ENCODE measurements at regions not wholly inside any gene's neighbourhood (a gene's known extent, or its start where the extent isn't known, plus 50 kb on each side); places are given as distances from the start of the nearest gene placed in this dataset.
"Not testable (repeated sequence)": the region's sequence is repeated elsewhere in the genome, so short reads cannot be mapped to it uniquely, and the experiment has no call there.

DNA sequence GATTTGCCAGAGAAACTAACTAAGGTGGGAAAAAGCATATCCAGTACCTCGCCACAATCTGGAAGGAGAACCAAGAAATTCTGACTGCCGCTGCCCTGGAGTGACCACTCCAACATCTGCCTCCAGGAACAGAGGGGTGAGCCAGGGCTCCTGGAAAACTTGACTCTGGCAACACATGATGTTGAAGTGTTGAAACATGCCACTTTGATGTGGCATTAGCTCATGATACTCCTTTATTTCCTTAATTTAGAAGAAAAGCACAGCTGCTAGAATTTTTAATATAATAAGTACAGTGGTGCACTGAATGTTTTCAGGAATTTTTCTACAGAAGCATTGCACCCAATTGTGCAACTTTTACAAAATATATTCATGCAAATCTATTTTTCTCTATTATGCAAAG is 109.9 kb upstream of the BCL6 start:
- no peak for DNase-seq

DNA sequence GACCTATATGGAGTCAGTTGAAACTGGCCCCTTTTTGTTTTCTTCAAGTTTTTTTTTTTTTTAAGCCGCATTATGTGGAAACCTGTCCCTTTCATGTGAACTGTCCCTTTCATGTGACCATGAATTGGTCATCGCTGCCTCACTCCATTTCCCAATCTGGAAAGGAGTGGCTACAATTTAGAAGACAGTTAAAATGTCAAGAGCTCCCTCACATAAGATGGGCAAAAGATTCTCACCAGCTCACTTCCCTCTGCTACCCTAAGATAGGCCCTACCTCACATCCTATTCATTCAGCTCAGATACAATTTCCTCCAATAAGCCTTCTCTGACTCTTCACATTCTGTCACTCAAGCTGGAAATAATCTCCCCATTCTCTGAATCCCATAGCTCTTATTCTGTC is 111.3 kb upstream of the BCL6 start:
- no peak for DNase-seq

DNA sequence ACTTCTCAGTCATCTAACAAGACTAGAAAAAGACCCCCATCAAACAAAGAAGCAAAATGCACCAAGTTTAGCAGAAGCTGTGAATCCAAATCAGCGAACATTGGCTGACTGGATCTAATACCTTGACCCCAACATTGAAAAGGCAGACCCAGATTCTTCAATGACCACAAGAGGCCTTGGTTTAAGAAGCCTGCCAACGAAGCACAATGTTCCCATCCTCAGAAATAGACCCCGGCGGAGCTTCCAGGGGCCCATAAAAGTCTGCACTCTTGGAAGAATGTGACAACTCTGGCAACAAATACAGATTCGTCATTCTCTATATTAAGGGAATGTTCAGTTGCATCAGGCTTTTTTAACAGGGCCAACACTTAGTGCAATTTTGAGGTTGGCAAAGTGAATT is 112.8 kb upstream of the BCL6 start:
- no peak for DNase-seq

DNA sequence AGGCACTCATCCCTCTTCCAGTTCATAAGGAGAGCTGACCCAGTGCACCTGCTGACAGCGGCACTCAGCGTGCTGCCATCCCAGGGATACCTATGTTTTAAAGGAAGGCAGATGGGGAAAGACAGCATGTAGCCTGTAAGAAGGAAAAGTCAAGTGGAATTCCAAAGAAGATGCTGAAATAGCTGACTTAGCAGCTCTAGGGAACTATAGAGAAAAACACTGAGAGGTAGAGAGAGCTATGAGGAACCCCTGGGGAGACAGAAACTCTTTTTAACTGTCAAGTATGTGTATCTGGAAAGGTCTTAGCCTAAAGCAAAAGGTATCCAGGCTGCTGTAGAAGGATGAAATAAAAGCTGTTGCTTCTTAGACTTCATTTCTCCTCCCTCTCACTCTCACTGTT is 113.4 kb upstream of the BCL6 start:
- DNase-seq = no peak

DNA sequence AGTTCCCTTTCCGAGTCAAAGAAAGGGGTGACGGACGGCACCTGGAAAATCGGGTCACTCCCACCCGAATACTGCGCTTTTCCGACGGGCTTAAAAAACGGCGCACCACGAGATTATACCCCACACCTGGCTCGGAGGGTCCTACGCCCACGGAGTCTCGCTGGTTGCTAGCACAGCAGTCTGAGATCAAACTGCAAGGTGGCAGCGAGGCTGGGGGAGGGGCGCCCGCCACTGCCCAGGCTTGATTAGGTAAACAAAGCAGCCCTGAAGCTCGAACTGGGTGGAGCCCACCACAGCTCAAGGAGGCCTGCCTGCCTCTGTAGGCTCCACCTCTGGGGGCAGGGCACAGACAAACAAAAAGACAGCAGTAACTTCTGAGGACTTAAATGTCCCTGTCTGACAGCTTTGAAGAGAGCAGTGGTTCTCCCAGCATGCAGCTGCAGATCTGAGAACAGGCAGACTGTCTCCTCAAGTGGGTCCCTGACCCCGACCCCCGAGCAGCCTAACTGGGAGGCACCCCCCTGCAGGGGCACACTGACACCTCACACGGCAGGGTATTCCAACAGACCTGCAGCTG is 117.5 kb upstream of the BCL6 start:
- not testable (repeated sequence) for DNase-seq

DNA sequence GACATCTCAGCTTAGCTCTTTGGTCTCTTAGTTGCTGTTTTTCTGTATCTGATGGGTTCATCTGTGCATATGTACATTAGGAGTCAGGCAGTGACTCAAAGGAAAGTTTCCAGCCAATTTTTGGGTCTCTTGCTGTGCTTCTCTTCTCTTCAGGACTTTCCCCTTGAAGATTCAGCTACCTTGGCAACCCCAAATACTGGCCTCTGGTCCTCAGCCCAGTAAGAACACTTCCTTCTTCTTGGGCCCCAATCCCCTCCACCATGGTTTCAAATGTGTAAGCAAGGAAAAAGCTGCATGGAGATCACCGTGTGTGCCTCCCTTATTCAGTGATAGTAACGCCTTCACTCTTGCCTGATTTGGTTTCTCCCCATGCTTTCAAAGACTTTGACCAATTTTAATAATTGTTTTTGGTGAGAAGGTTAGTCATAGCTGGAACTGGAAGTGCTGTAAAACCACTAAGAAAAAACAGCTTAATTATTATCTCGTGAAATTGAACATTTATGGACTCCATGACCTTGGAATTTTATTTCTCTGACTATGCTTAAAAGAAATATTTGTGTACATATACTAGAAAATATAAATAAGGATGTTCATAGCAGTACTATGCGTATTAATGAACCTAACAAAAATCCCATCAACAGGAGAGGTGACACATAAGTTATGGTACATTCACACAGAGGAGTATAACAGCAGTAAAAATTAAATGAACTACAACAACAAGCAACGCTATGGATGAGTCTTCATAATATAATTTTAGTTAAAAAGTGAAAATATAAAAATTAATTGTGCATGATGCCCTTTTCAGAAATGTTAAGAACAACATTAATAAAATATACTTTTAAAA is 125.3 kb upstream of the BCL6 start:
- DNase-seq = no peak

DNA sequence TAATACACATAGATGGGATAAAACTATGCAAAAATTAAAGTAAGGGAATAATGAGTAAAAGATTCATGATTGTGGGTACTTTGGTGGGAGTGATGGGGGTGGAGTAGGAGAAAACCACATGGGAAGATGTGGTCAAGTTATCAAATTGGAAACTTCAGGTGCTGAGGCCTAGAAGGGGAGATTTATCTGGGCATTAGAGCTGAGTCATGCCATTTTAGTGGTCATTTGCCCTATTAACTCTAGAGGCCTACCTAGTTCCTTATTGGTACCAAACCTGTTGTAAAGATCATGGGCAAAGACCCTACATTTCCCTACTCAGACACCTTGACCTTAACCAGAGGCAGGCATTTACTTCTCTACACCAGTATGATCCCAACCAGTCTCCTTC is 125.9 kb upstream of the BCL6 start:
- DNase-seq = no peak

DNA sequence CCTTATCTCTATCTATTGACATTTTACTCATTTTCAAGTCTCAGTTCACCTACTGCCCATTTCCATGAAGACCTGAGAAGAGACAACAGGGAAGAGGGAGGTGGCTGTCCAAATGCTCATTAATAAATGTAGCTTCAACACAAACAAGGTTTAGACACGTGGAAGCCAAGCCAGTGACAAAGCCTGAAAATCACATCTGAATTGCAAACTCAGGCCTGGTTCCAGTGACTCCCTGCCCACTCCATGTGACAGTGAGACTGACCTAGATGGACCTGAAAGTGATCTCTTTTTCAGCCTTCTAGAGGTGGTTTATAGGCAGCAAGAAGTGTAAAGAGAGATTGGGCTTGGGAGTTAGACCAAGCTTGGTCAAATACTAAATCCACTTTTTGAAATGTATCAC is 126.6 kb upstream of the BCL6 start:
- DNase-seq = no peak

DNA sequence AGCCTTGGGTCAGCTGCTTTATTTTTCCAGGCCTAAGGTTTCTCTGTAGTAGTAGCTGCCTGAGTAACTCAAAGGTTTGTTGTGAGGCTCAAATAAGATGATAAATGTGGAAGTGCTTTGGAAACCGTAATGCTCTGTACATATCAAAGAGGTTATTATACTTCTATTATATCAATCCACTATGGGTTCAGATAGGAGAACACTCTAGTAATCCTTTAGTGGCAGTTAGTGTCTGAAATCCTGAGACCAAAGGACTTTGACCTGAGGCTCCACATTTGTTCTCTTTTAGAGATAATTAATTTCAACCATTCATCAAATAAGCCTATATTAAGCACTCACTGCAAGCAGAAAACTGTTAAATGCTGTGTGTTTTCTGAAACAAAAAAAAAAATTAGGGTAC is 128.6 kb upstream of the BCL6 start:
- no peak for DNase-seq

DNA sequence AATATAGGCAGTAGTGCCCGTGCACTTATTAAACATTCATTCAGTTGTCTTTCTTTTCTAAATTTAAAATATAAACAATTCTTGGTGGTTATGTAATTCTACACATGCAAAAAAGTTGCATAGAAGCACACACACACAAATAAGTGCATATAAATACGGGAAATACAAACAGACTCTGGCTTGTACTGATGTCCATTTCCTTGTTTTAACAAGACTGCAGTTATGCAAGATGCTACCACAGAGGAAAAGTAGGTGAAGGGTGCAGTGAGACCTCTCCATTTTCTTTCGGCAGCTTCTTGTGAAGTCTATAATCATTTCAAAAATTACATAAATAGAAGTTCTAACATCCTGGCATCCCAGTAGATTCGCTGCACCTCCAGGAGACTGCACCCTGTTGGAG is 130.6 kb upstream of the BCL6 start:
- DNase-seq = no peak

DNA sequence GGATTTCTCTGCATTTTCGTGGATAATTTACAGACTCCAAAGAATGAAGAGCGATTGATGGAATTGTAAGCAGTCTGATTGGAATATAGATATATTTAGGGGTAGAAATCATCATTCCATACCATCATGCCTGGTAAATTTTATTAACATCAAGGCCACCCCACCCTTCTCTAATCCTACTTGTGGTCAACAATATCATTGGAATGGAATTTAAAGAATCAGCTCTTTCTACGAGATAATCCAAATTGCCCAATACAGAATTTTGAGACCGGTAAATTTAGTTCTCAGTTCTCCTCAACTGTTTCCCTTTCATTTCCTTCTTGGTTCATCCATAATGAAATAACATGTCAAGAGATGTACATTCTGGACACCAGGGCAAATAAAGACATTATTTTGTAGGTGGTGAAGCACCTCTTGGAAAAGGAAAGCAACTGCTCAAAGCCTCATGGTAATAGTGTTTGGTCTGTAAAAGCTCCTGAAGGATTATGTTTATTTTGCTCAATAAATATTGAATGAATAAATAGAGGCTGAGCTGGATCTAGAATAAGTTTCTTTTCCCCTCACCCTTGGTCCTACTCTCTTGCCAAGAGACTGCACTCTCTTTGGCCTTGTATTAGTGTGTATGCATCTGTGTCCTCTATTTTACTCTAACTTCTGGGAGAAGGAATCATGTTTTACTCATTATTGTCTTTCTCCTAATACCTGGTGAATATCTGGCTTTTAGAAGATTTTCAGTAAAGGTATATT is 133.7 kb upstream of the BCL6 start:
- DNase-seq = no peak

DNA sequence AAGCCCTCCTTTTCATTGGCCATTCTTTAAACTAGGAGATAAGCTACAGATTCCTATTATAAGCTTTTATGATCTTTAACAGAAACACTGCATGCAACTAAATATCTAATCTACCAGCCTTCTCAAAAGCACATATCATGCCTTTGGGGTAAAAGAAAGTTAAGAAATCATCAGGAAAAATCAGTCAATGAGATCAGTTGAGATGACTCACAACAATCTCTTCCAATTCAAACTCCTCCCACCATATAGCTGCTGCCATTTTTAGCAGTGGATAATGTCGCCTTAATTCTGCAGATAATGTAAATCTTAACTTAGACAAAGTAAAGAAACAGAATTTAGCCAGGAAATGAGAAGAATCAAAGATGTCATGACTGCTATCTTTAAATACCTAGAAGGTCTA is 135.2 kb upstream of the BCL6 start:
- DNase-seq = no peak

DNA sequence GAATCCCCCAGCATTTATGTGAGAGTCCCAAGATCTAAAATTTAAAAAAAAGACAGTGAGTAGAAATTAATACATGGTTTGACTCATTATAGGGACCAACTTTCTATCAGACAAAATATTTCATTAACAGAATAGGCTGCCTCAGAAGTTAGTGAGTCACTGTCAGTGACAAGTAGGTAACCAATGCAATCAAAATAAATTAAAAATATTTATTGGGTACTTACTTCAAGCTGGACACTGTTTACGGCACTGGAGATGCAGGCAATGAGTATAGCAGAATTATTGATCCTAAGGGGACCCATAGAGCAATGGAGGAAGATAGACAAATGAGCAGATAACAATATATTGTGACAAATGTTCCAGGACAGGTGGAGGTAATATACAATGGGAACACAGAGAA is 135.6 kb upstream of the BCL6 start:
- no peak for DNase-seq

DNA sequence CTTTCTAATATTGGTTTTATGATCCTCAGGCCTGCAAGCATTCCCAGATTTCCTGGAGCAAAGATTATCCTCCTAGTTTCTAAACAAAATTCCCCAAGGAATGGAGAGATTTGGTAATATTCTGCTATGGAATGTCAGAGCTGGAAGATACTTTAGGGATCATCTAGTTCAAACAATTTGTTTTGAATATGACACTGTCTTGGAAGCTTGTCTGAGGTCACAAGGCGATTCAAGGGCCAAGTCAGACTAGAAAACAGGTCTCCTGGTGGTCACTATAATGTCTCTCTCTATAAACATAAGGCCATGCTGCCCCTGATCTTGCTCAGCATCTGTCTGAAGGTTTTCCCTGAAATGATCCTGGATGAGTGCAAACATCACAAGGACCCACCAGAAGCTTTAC is 143.4 kb upstream of the BCL6 start:
- no peak for DNase-seq

DNA sequence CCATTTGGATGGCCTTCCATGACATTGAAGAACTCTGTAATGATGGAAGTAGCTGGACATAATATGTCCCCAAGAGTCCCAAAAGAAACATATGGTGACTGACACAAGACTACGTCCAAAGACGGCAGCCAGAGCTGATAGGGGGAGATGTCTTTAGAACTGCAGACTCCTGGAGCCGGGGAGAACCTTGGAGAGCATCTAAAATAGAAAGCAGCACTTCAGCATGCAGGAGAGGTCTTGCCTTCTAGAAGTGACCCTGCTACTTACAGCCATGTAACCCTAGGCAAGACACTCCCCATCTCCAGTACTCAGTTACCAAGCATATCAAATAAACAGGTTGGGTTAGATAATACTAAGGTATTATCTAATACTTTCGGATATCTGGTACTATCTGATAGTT is 143.8 kb upstream of the BCL6 start:
- DNase-seq = no peak

DNA sequence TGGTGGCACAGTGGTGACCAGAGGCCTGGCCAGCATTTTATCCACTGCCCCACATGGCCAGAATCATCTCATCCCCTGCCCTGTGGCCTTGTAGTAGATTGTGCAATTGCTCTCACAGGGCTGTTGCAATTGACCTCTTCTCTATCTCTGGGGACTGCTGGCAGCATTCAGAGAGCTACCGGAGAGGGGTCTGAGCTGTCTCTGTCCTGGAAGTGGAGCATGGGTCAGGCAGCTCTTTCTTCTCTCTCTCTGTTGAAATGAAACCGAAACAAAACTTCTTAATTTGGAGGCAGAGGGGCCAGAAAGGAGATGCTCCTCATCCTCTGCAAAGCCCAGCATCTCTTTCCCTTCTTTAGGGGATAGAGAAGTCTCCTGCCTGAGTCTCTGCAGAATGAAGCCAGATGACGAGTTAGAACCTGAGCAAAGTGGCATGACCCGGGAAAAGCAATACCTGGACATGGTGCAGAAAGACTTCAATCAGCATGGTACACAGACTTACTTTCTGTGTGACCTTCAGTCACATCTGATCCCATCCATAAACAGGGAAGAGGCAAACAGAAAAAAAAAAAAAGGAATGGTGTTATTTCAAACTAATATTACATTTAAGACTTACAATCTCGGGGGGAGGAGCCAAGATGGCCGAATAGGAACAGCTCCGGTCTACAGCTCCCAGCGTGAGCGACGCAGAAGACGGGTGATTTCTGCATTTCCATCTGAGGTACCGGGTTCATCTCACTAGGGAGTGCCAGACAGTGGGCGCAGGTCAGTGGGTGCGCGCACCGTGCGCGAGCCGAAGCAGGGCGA is 144.5 kb upstream of the BCL6 start:
- peak; percentile 11 for DNase-seq

DNA sequence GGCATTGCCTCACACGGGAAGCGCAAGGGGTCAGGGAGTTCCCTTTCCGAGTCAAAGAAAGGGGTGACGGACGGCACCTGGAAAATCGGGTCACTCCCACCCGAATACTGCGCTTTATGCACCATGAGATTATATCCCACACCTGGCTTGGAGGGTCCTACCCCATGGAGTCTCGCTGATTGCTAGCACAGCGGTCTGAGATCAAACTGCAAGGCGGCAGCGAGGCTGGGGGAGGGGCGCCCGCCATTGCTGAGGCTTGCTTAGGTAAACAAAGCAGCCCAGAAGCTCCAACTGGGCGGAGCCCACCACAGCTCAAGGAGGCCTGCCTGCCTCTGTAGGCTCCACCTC is 145.1 kb upstream of the BCL6 start:
- DNase-seq = not testable (repeated sequence)

DNA sequence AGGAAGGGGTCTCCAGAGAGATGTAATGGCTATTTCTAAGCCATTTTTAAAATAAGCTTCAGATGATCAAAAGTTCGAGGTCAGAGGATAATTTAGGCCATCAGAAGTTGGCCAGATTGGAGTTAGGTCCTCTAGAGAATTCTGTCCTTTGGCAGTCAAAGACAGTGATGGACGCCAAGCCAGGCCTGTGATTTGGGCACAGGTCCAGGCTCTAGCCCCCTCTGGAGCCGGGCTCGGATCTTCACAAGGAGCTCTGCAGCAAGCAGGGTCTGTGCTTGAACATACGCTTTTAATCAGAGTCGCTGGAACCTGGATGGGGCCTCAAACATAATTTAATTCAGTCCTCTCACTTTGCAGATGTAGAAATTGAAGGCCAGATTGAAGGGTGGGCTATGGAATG is 151.4 kb upstream of the BCL6 start:
- DNase-seq = no peak

DNA sequence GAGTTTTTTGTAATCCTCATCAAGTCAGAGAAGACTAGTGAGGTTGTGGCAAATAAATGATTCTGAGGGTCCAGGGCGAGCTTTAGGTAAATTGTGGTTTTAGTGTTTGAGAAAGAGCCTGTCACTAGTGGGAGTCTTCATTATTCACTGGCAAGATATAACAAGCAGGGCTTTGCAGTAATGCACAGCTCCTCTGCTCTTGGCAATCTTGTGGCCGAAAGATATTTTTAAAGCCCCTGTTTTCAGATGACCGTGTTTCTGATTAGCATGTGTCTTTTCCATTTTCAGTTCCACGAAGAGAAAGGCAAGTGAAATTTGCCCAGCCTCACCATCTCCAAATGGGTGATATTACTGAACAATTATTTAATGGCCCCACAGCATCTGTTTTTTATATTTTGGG is 154.0 kb upstream of the BCL6 start:
- DNase-seq = no peak

DNA sequence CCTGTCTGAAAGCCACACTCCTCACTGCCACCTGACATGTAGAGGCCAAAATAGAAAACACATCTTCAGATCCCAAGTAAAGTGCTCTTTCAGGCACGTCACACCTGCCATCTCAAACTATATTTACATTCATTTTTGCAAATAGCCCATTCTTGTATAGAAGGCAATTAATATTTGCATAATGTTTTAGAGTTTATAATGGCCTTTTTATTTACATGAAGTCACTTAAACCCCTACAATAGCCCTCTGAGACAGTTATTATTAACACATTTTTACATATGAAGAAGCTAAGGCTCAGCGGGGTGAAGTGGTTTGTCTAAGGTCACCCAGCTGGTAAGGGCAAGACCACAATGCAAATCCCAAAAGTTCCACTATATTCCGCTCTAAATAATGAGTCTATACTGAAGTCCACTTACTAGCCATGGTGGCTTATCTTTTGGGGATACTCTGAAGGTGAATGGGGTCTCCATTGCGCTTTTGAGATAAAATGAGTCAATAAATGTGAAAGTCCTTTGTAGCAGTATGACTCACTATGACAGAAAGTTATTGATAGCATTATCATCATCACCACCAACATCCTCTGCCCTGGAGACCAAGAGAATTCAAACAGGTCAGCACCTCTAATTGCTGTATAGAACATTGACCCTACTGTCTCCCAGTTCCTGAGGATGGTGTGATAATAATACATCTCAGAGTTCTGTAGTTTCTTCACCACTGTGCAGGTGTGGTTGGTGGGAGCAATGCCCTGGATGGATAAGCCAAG is 155.9 kb upstream of the BCL6 start:
- no peak for DNase-seq

DNA sequence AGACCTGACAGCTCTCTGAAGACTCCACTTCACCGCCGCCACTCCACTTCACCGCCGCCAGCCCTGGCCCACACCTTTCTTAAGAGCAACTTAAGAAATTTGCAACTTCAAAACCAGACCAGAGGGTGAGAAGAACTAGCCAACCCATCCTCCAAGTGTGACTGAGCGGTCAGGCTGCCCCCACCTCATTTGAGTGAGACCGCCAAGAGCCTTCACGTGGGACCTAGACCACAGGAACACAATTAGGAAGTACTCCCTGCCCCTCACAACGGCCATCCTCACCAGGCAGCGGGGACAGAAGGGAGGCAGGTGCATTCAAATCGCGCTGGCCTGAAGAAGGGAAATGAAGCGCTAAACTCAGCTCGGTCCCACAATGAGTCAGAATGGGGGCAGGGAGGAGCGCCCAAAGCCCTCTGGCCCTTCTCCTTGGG is 156.8 kb upstream of the BCL6 start:
- no peak for DNase-seq

DNA sequence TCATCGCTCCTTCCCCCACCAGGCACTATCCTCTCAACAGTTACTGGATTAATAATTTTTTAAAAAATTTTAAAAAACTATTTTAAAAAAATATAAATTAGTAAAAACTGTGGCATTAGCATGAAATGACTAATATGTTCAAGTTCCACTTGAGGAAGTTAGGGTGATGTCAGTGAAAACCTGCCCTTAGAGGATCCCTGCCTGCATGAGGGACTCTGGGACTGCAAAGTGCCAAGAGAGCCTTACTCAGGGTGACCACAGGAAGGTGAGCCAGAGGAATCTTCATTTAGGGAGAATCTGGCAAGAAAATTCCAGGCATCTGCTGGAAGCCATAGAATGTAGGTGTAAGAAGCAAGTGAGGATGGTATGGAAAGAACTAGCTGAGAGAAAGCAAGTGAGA is 157.7 kb upstream of the BCL6 start:
- no peak for DNase-seq

DNA sequence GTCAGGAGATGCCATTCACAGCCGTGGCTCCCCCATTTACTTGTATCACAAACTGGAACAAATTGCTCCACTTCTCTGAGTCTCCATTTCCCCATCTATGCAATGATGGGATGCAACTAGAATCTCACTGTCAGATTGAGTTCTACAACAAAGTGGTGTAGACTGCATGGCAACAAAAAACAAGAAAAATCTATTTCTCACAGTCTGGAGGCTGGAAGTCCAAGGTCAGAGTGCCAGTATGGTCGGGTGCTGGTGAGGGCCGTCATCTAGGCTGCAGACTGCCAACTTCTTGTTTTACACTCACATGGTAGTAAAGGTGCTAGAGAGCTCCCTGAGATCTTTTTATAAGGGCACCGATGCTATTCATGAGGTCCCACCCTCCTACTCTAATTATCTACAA is 158.4 kb upstream of the BCL6 start:
- DNase-seq = no peak
